ENCODE measurements at regions not wholly inside any gene's neighbourhood (a gene's known extent, or its start where the extent isn't known, plus 50 kb on each side); places are given as distances from the start of the nearest gene placed in this dataset.

DNA sequence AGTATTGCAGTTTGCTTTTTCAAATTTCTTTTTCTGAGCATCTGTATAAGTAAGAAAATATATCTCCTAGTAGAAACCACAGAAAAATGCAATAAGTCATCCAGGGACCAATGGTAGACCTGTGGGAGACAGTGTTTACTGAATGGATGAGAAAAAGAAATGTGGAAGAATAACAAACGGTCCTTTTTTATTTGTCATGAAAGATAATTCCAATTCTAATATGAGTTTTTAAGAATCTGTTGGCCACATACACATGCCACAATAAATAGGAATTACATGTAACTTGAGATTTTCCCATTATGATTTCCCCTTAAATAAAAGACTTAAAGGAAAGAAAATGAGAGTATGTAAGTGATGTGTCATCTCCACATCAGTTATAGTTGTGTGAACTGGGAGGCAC, 107.7 kb upstream of the RAB27B start:
- no CpG with 5 or more reads among the region's 1 CpG for WGBS

DNA sequence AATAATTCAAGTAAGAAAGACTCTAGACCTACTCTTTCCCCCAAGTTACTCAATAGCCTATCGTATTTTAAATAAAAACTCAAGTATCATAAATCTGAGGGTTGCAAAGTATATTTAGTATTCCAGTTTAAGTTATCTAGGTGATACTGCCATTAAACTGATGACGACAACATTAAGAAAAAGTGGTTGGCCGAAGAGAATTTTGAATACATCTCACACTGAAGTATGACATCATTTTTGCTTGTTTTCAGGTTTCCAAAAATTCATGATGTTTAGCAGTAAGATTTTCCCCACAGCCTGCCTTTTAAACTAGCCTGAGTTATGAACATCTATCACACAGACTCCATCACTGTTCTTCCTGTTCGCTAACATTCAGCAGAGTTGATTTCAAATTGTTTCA, 102.1 kb upstream of the RAB27B start:
- Histone ChIP-seq H3K23ac (ENCODE audit: low read length in 2 of 2) (no peak overlapping the region), H2BK12ac (ENCODE audit: low read length in 2 of 2) (no peak overlapping the region), H3K36me3 (ENCODE audit: control insufficient read depth in 1 of 2, insufficient read depth in 2 of 2, low read depth in 1 of 2, low read length in 2 of 2) (no peaks in the 10 kb centered on the region), H4K8ac (ENCODE audit: low read length) (no peak overlapping the region), H3K27me3 (ENCODE audit: control insufficient read depth in 1 of 2, insufficient read depth in 1 of 2, low read length in 2 of 2) (no peaks in the 10 kb centered on the region), H3K79me1 (replicated peaks; ENCODE audit: low read length, poor library complexity, severe bottlenecking) (no peaks in the 10 kb centered on the region), H3K4me1 (ENCODE audit: control insufficient read depth, insufficient read depth, low read depth, low read length) (no peaks in the 10 kb centered on the region), H2BK15ac (ENCODE audit: low read depth, poor library complexity, severe bottlenecking) (no peak overlapping the region), H3K9ac (ENCODE audit: low read length) (no peak overlapping the region), H2BK5ac (ENCODE audit: low read depth, low read length, poor library complexity, severe bottlenecking) (no peak overlapping the region), H2BK120ac (ENCODE audit: low read depth, low read length) (no peak overlapping the region), H3K4me2 (ENCODE audit: low read length, poor library complexity, severe bottlenecking) (no peak overlapping the region), H3K14ac (ENCODE audit: low read length in 2 of 2) (no peak overlapping the region), H3K18ac (ENCODE audit: low read depth in 1 of 2, low read length in 2 of 2) (no peak overlapping the region), H4K91ac (ENCODE audit: low read length) (no peak overlapping the region), H3K4me3 (ENCODE audit: insufficient read depth in 1 of 2, low read depth in 1 of 2, low read length in 2 of 2) (no peak overlapping the region), H3K27ac (ENCODE audit: low read length, poor library complexity, severe bottlenecking) (no peak overlapping the region), H2AK5ac (ENCODE audit: low read length, severe bottlenecking) (no peak overlapping the region), H2AFZ (ENCODE audit: low read depth, low read length) (no peak overlapping the region), H3K4ac (ENCODE audit: low read depth in 1 of 2, low read length in 2 of 2) (no peak overlapping the region), H3K9me3 (ENCODE audit: control insufficient read depth, low read length) (no peaks in the 10 kb centered on the region)
- WGBS = 86% methylated on average over 2 of the region's 4 CpGs
- no peak for DNase-seq

More for the DNA sequence above, 107.7 kb upstream of the RAB27B start:
- H4K91ac ChIP-seq (ENCODE audit: low read length) = no peak overlapping the region
- H2AFZ ChIP-seq (ENCODE audit: low read depth, low read length) = no peak overlapping the region
- no peak overlapping the region for H2BK5ac ChIP-seq (ENCODE audit: low read depth, low read length, poor library complexity, severe bottlenecking)
- no peak overlapping the region for H2BK120ac ChIP-seq (ENCODE audit: low read depth, low read length)
- no peak overlapping the region for H3K4me3 ChIP-seq (ENCODE audit: insufficient read depth in 1 of 2, low read depth in 1 of 2, low read length in 2 of 2)
- no peaks in the 10 kb centered on the region for H3K79me1 ChIP-seq (replicated peaks; ENCODE audit: low read length, poor library complexity, severe bottlenecking)
- H2BK12ac ChIP-seq (ENCODE audit: low read length in 2 of 2) = no peak overlapping the region
- no peak overlapping the region for H3K9ac ChIP-seq (ENCODE audit: low read length)
- H3K4ac ChIP-seq (ENCODE audit: low read depth in 1 of 2, low read length in 2 of 2) = no peak overlapping the region
- no peak overlapping the region for H3K27ac ChIP-seq (ENCODE audit: low read length, poor library complexity, severe bottlenecking)
- no peak overlapping the region for H3K23ac ChIP-seq (ENCODE audit: low read length in 2 of 2)
- no peak overlapping the region for H3K4me2 ChIP-seq (ENCODE audit: low read length, poor library complexity, severe bottlenecking)
- H3K36me3 ChIP-seq (ENCODE audit: control insufficient read depth in 1 of 2, insufficient read depth in 2 of 2, low read depth in 1 of 2, low read length in 2 of 2) = no peaks in the 10 kb centered on the region
- H3K9me3 ChIP-seq (ENCODE audit: control insufficient read depth, low read length) = no peaks in the 10 kb centered on the region
- no peaks in the 10 kb centered on the region for H3K27me3 ChIP-seq (ENCODE audit: control insufficient read depth in 1 of 2, insufficient read depth in 1 of 2, low read length in 2 of 2)
- DNase-seq = peak; percentile 19
- H4K8ac ChIP-seq (ENCODE audit: low read length) = no peak overlapping the region
- H2BK15ac ChIP-seq (ENCODE audit: low read depth, poor library complexity, severe bottlenecking) = no peak overlapping the region
- H3K18ac ChIP-seq (ENCODE audit: low read depth in 1 of 2, low read length in 2 of 2) = no peak overlapping the region
- no peak overlapping the region for H3K14ac ChIP-seq (ENCODE audit: low read length in 2 of 2)
- no peak overlapping the region for H2AK5ac ChIP-seq (ENCODE audit: low read length, severe bottlenecking)
- H3K4me1 ChIP-seq (ENCODE audit: control insufficient read depth, insufficient read depth, low read depth, low read length) = no peaks in the 10 kb centered on the region

DNA sequence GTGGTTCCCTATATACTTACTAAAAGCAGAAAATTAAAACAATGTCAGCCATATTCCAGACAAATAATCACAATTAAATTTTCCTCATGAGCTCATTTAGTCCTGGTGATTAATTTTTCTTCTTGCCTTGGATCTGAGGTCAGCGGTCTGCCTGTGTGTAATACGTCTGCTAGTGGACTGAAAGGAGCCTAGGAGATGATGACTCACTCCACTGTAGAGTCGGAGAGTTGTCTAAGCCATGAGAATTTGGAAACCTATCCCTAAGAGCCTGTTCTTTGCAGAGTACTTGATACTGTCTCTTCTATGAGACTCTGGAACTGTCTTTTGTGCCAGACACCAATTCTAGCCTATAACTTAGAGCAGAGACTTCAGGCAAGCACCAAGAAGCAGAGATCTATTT, 94.2 kb upstream of the RAB27B start:
- no peak overlapping the region for H2BK5ac ChIP-seq (ENCODE audit: low read depth, low read length, poor library complexity, severe bottlenecking)
- H2AFZ ChIP-seq (ENCODE audit: low read depth, low read length) = no peak overlapping the region
- no peaks in the 10 kb centered on the region for H3K79me1 ChIP-seq (replicated peaks; ENCODE audit: low read length, poor library complexity, severe bottlenecking)
- H3K36me3 ChIP-seq (ENCODE audit: control insufficient read depth in 1 of 2, insufficient read depth in 2 of 2, low read depth in 1 of 2, low read length in 2 of 2) = no peaks in the 10 kb centered on the region
- no peak overlapping the region for H4K8ac ChIP-seq (ENCODE audit: low read length)
- H3K4me2 ChIP-seq (ENCODE audit: low read length, poor library complexity, severe bottlenecking) = no peak overlapping the region
- no peak overlapping the region for H3K23ac ChIP-seq (ENCODE audit: low read length in 2 of 2)
- H3K9ac ChIP-seq (ENCODE audit: low read length) = peak overlapping the region; percentile 50
- H3K14ac ChIP-seq (ENCODE audit: low read length in 2 of 2) = no peak overlapping the region
- H3K27ac ChIP-seq (ENCODE audit: low read length, poor library complexity, severe bottlenecking) = no peak overlapping the region
- no peaks in the 10 kb centered on the region for H3K27me3 ChIP-seq (ENCODE audit: control insufficient read depth in 1 of 2, insufficient read depth in 1 of 2, low read length in 2 of 2)
- H3K18ac ChIP-seq (ENCODE audit: low read depth in 1 of 2, low read length in 2 of 2) = no peak overlapping the region
- no peak overlapping the region for H4K91ac ChIP-seq (ENCODE audit: low read length)
- no peak overlapping the region for H3K4ac ChIP-seq (ENCODE audit: low read depth in 1 of 2, low read length in 2 of 2)
- no peaks in the 10 kb centered on the region for H3K9me3 ChIP-seq (ENCODE audit: control insufficient read depth, low read length)
- no peak overlapping the region for H2BK120ac ChIP-seq (ENCODE audit: low read depth, low read length)
- 7% methylated on average over 3 of the region's 3 CpGs for WGBS
- peak; percentile 97 for DNase-seq
- no peaks in the 10 kb centered on the region for H3K4me1 ChIP-seq (ENCODE audit: control insufficient read depth, insufficient read depth, low read depth, low read length)
- H2BK15ac ChIP-seq (ENCODE audit: low read depth, poor library complexity, severe bottlenecking) = no peak overlapping the region
- no peak overlapping the region for H2BK12ac ChIP-seq (ENCODE audit: low read length in 2 of 2)
- H2AK5ac ChIP-seq (ENCODE audit: low read length, severe bottlenecking) = no peak overlapping the region
- H3K4me3 ChIP-seq (ENCODE audit: insufficient read depth in 1 of 2, low read depth in 1 of 2, low read length in 2 of 2) = no peak overlapping the region

DNA sequence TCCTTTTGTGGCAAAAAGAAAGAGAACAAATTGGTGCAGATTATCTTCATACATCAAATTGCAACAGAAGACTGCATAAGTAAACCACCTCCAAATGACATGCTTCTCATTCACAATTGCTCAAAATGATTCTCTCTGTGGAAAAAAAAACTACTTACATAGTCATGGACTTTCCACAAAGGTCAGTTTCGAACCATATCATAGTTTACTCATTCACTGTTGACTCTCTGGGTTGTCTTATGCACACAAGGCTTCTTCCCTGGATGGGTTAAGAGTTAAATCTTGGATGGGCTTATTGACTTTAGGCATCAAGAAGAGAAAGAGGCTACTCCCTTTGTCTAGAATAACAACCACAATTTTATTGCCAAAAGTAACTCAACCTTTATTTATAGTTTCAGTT, 91.3 kb upstream of the RAB27B start:
- no peak overlapping the region for H2BK5ac ChIP-seq (ENCODE audit: low read depth, low read length, poor library complexity, severe bottlenecking)
- 100% methylated on average over 1 of the region's 1 CpG for WGBS

More for the DNA sequence above, 91.3 kb upstream of the RAB27B start:
- H3K4me1 ChIP-seq (ENCODE audit: control insufficient read depth, insufficient read depth, low read depth, low read length) = no peaks in the 10 kb centered on the region
- H3K14ac ChIP-seq (ENCODE audit: low read length in 2 of 2) = no peak overlapping the region
- no peak overlapping the region for H2BK12ac ChIP-seq (ENCODE audit: low read length in 2 of 2)
- no peak overlapping the region for H3K27ac ChIP-seq (ENCODE audit: low read length, poor library complexity, severe bottlenecking)
- no peak overlapping the region for H3K4me3 ChIP-seq (ENCODE audit: insufficient read depth in 1 of 2, low read depth in 1 of 2, low read length in 2 of 2)
- no peaks in the 10 kb centered on the region for H3K9me3 ChIP-seq (ENCODE audit: control insufficient read depth, low read length)
- H4K91ac ChIP-seq (ENCODE audit: low read length) = no peak overlapping the region
- no peaks in the 10 kb centered on the region for H3K79me1 ChIP-seq (replicated peaks; ENCODE audit: low read length, poor library complexity, severe bottlenecking)
- no peak overlapping the region for H2BK15ac ChIP-seq (ENCODE audit: low read depth, poor library complexity, severe bottlenecking)
- no peak overlapping the region for H3K23ac ChIP-seq (ENCODE audit: low read length in 2 of 2)
- H3K18ac ChIP-seq (ENCODE audit: low read depth in 1 of 2, low read length in 2 of 2) = no peak overlapping the region
- DNase-seq = peak; percentile 19
- no peak overlapping the region for H3K4me2 ChIP-seq (ENCODE audit: low read length, poor library complexity, severe bottlenecking)
- H2AFZ ChIP-seq (ENCODE audit: low read depth, low read length) = no peak overlapping the region
- H3K27me3 ChIP-seq (ENCODE audit: control insufficient read depth in 1 of 2, insufficient read depth in 1 of 2, low read length in 2 of 2) = no peaks in the 10 kb centered on the region
- no peak overlapping the region for H2BK120ac ChIP-seq (ENCODE audit: low read depth, low read length)
- no peak overlapping the region for H2AK5ac ChIP-seq (ENCODE audit: low read length, severe bottlenecking)
- no peak overlapping the region for H3K4ac ChIP-seq (ENCODE audit: low read depth in 1 of 2, low read length in 2 of 2)
- H3K36me3 ChIP-seq (ENCODE audit: control insufficient read depth in 1 of 2, insufficient read depth in 2 of 2, low read depth in 1 of 2, low read length in 2 of 2) = no peaks in the 10 kb centered on the region
- H4K8ac ChIP-seq (ENCODE audit: low read length) = no peak overlapping the region
- H3K9ac ChIP-seq (ENCODE audit: low read length) = no peak overlapping the region

Measured in mesenchymal stem cell (in vitro differentiated cells and primary cell).